Gastrocnemius medialis (tissue), 4 donors: ENCODE measurements at regions not wholly inside any gene's neighbourhood (a gene's known extent, or its start where the extent isn't known, plus 50 kb on each side); places are given as distances from the start of the nearest gene placed in this dataset.

Experiments used
- ATAC-seq, 2 donors: fragments of 150-250 bp; one replicate each; pipeline ENCODE4 v1.9.1; 2016
- DNase-seq, 2 donors: peaks; one replicate each; pipeline ENCODE4 v3.0.0-alpha.2; 2019
- H3K27ac ChIP-seq, 4 donors: fragments of 200-600 bp; sonication (generic); 1 replicate in 1 of 4; 2 replicates in 3 of 4; pipeline ENCODE4 v1.5.1; 2016 to 2018; ENCODE audit warnings: mild to moderate bottlenecking in 2 of 4, moderate library complexity in 1 of 4
- H3K27me3 ChIP-seq, 3 donors: fragments of 200-600 bp; sonication (generic) in 2 of 3; 1 replicate in 1 of 3; 2 replicates in 2 of 3; pipeline versions ENCODE4 v1.5.1 to v1.6.0; 2016 to 2019; ENCODE audit warnings: mild to moderate bottlenecking in 1 of 3, moderate library complexity in 1 of 3
- H3K36me3 ChIP-seq, 2 donors: fragments of 200-600 bp; sonication (generic) in 1 of 2; one replicate each; pipeline ENCODE4 v1.5.1; 2017 to 2018
- H3K4me1 ChIP-seq, 2 donors: fragments of 200-600 bp; sonication (generic) in 1 of 2; one replicate each; pipeline ENCODE4 v1.5.1; 2016 to 2017; ENCODE audit warnings: mild to moderate bottlenecking in 2 of 2
- H3K4me3 ChIP-seq, 4 donors: fragments of 200-600 bp; sonication (generic) in 3 of 4; 1 replicate in 1 of 4; 2 replicates in 3 of 4; pipeline ENCODE4 v1.5.1; 2016 to 2019; ENCODE audit warnings: mild to moderate bottlenecking in 2 of 4
- H3K9me3 ChIP-seq, 3 donors: fragments of 200-600 bp; sonication (generic) in 2 of 3; 1 replicate in 1 of 3; 2 replicates in 2 of 3; pipeline ENCODE4 v1.5.1; 2016 to 2019
- CTCF ChIP-seq, 5 experiments: fragments of 450-650 bp in 3 of 5; fragments of 200-600 bp in 2 of 5; sonication (generic) in 2 of 5; IDR thresholded peaks in 4 of 5; conservative IDR thresholded peaks in 1 of 5; 1 replicate in 4 of 5; 2 replicates in 1 of 5; pipeline ENCODE4 v1.5.1; 2016 to 2019; ENCODE audit warnings: antibody characterized with exemption in 5 of 5, mild to moderate bottlenecking in 3 of 5, moderate library complexity in 3 of 5
- POLR2A ChIP-seq, 2 donors: fragments of 450-650 bp; IDR thresholded peaks; one replicate each; pipeline ENCODE4 v1.6.1; 2017; ENCODE audit warnings: antibody characterized with exemption in 2 of 2, mild to moderate bottlenecking in 2 of 2, moderate library complexity in 2 of 2
- in situ Hi-C, 4 donors: fragments of 200-750 bp; cut with MboI; loops; one replicate each; pipeline versions ENCODE4 v1.15.0 to v1.8.0; 2017; ENCODE audit warnings: low sequenced_read_pairs in 4 of 4
- intact Hi-C: fragments of 100-400 bp; cut with DNase I; formaldehyde crosslinking; loops from one replicate; pipeline ENCODE4 v1.15.1; 2023; ENCODE audit warnings: low total_unique reads

GRCh38 chr15:95292785-95293450 is 1037.6 kb upstream of the NR2F2 start:
- no peak for DNase-seq
- Histone ChIP-seq H3K4me1 (peaks cover 0 to 4% of the 10 kb centered on the region in 2 donors), H3K27ac (peak overlapping the region in 1 of 4 donors; percentile 45), H3K9me3 (no peaks in the 10 kb centered on the region), H3K27me3 (peaks cover 0 to 12% (median 0%) of the 10 kb centered on the region in 3 donors), H3K4me3 (no peak overlapping the region), H3K36me3 (no peaks in the 10 kb centered on the region)
- intact Hi-C loops = no loop called here
- TF ChIP-seq POLR2A (IDR thresholded peaks at IDR 0.05) (no peak), CTCF (IDR thresholded peaks at IDR 0.05 in 4 of 5, conservative IDR thresholded peaks at IDR 0.05 in 1 of 5) (no peak)
- in situ Hi-C loops = no loop called here
- ATAC-seq = no peak

- no peak for DNase-seq
- Histone ChIP-seq H3K4me1 (peaks cover 0 to 4% of the 10 kb centered on the region in 2 donors), H3K27ac (peak overlapping the region in 1 of 4 donors; percentile 45), H3K9me3 (no peaks in the 10 kb centered on the region), H3K36me3 (no peaks in the 10 kb centered on the region), H3K4me3 (no peak overlapping the region), H3K27me3 (peaks cover 0 to 12% (median 0%) of the 10 kb centered on the region in 3 donors)
- in situ Hi-C loops (no loop called here), intact Hi-C loops (no loop called here)
- no peak for TF ChIP-seq CTCF (IDR thresholded peaks at IDR 0.05 in 4 of 5, conservative IDR thresholded peaks at IDR 0.05 in 1 of 5)
- TF ChIP-seq POLR2A (IDR thresholded peaks at IDR 0.05) = no peak
- no peak for ATAC-seq
Measured at GRCh38 chr15:95293456-95294031, 1037.0 kb upstream of the NR2F2 start.

GRCh38 chr15:95295363-95295762 is 1035.1 kb upstream of the NR2F2 start:
- intact Hi-C loops (no loop called here), in situ Hi-C loops (no loop called here)
- H3K27me3 ChIP-seq = peaks cover 0 to 12% (median 0%) of the 10 kb centered on the region in 3 donors
- no peak for TF ChIP-seq CTCF (IDR thresholded peaks at IDR 0.05 in 4 of 5, conservative IDR thresholded peaks at IDR 0.05 in 1 of 5)
- no peak for TF ChIP-seq POLR2A (IDR thresholded peaks at IDR 0.05)
- DNase-seq = no peak
- H3K36me3 ChIP-seq = no peaks in the 10 kb centered on the region
- H3K27ac ChIP-seq = no peak overlapping the region
- peaks cover 0 to 4% of the 10 kb centered on the region in 2 donors for H3K4me1 ChIP-seq
- no peak for ATAC-seq
- no peaks in the 10 kb centered on the region for H3K9me3 ChIP-seq
- no peak overlapping the region for H3K4me3 ChIP-seq

GRCh38 chr15:95295896-95296625 is 1034.4 kb upstream of the NR2F2 start:
- H3K4me3 ChIP-seq = no peak overlapping the region
- in situ Hi-C loops (no loop called here), intact Hi-C loops (no loop called here)
- H3K4me1 ChIP-seq = peaks cover 0 to 4% of the 10 kb centered on the region in 2 donors
- H3K36me3 ChIP-seq = no peaks in the 10 kb centered on the region
- TF ChIP-seq POLR2A (IDR thresholded peaks at IDR 0.05) = no peak
- no peak for TF ChIP-seq CTCF (IDR thresholded peaks at IDR 0.05 in 4 of 5, conservative IDR thresholded peaks at IDR 0.05 in 1 of 5)
- ATAC-seq (no peak), DNase-seq (no peak)
- no peak overlapping the region for H3K27ac ChIP-seq
- no peaks in the 10 kb centered on the region for H3K9me3 ChIP-seq
- peaks cover 0 to 12% (median 0%) of the 10 kb centered on the region in 3 donors for H3K27me3 ChIP-seq
